Ascending aorta (tissue), 2 donors: ENCODE measurements at regions not wholly inside any gene's neighbourhood (a gene's known extent, or its start where the extent isn't known, plus 50 kb on each side); places are given as distances from the start of the nearest gene placed in this dataset.

Source experiments
- DNase-seq, 2 donors: peaks; one replicate each; pipeline ENCODE4 v3.0.0-alpha.2; 2019; ENCODE audit warnings: low spot score in 2 of 2
- H3K27ac ChIP-seq, 2 donors: fragments of 200-600 bp; sonication (generic); one replicate each; pipeline ENCODE4 v1.5.1; 2016 to 2017; ENCODE audit warnings: mild to moderate bottlenecking in 1 of 2
- H3K27me3 ChIP-seq: fragments of 200-600 bp; sonication (generic); one replicate; pipeline ENCODE4 v1.5.1; 2017
- H3K36me3 ChIP-seq, 2 donors: fragments of 200-600 bp; sonication (generic); one replicate each; pipeline ENCODE4 v1.5.1; 2016
- H3K4me1 ChIP-seq, 2 donors: fragments of 200-600 bp; sonication (generic); one replicate each; pipeline ENCODE4 v1.5.1; 2016 to 2017; ENCODE audit warnings: mild to moderate bottlenecking in 1 of 2
- H3K4me3 ChIP-seq, 2 donors: fragments of 200-600 bp; sonication (generic); one replicate each; pipeline ENCODE4 v1.5.1; 2016 to 2017; ENCODE audit warnings: mild to moderate bottlenecking in 1 of 2
- H3K9me3 ChIP-seq, 2 donors: fragments of 200-600 bp; sonication (generic); one replicate each; pipeline ENCODE4 v1.5.1; 2016
- intact Hi-C: fragments of 100-400 bp; cut with DNase I; formaldehyde crosslinking; loops from one replicate; pipeline ENCODE4 v1.15.1; 2023
- TF ChIP-seq, protein P1 (sequence below), 3 experiments: fragments of 200-600 bp in 2 of 3; fragments of 450-650 bp in 1 of 3; sonication (generic) in 2 of 3; IDR thresholded peaks; one replicate each; pipeline ENCODE4 v1.5.1; 2016 to 2019; ENCODE audit warnings: antibody characterized with exemption in 3 of 3, mild to moderate bottlenecking in 1 of 3, moderate library complexity in 1 of 3

DNA sequence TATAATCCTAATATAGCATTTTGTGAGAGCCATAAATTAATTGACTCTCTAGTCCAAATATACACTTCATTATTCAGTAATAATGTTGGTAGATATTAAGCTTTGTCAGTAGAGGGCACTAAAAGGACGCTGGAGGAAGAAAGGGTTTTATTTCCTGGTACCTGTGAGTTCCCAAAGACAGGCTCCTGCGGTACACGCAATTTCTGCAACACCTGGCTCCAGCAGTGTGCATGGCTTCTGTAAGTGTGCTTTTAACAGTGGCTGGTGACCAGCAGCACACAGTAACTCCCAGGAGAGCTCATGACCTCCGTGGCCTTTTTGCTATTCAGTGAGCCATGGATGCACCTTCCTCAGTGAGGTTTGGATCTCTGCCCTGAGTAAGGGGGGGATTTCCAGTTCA, 338.3 kb upstream of the ZNF385D start:
- Histone ChIP-seq H3K9me3 (no peaks in the 10 kb centered on the region), H3K27me3 (no peaks in the 10 kb centered on the region), H3K36me3 (no peaks in the 10 kb centered on the region), H3K27ac (no peak overlapping the region), H3K4me1 (no peaks in the 10 kb centered on the region), H3K4me3 (no peak overlapping the region)
- TF ChIP-seq, protein P1, sequence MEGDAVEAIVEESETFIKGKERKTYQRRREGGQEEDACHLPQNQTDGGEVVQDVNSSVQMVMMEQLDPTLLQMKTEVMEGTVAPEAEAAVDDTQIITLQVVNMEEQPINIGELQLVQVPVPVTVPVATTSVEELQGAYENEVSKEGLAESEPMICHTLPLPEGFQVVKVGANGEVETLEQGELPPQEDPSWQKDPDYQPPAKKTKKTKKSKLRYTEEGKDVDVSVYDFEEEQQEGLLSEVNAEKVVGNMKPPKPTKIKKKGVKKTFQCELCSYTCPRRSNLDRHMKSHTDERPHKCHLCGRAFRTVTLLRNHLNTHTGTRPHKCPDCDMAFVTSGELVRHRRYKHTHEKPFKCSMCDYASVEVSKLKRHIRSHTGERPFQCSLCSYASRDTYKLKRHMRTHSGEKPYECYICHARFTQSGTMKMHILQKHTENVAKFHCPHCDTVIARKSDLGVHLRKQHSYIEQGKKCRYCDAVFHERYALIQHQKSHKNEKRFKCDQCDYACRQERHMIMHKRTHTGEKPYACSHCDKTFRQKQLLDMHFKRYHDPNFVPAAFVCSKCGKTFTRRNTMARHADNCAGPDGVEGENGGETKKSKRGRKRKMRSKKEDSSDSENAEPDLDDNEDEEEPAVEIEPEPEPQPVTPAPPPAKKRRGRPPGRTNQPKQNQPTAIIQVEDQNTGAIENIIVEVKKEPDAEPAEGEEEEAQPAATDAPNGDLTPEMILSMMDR (IDR thresholded peaks at IDR 0.05), result peak in 1 of 3 experiments; percentile 26
- no peak for DNase-seq
- intact Hi-C loops, result no loop called here

DNA sequence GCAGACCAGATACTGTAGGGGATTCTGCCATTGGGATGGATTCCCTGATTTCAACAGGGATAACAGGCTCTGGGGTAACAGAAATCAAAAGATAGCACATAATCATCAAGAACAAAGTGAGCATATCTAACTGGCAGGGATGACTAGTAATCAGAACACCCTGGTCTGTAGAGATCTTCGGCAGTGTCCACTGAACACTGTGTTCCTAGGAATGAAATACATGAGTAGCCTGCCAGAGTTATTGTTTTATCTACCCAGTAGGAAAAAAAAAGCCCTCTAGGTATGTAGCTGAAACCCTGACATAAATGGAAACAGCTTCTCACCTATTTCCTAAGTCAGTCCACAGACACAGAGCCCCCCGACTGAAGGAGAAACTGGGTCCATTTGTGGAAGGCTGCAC, 340.3 kb upstream of the ZNF385D start:
- intact Hi-C loops, result no loop called here
- Histone ChIP-seq H3K27ac (no peak overlapping the region), H3K27me3 (no peaks in the 10 kb centered on the region), H3K36me3 (no peaks in the 10 kb centered on the region), H3K4me1 (no peaks in the 10 kb centered on the region), H3K9me3 (no peaks in the 10 kb centered on the region), H3K4me3 (no peak overlapping the region)
- TF ChIP-seq, protein P1 (IDR thresholded peaks at IDR 0.05), result no peak
- no peak for DNase-seq

DNA sequence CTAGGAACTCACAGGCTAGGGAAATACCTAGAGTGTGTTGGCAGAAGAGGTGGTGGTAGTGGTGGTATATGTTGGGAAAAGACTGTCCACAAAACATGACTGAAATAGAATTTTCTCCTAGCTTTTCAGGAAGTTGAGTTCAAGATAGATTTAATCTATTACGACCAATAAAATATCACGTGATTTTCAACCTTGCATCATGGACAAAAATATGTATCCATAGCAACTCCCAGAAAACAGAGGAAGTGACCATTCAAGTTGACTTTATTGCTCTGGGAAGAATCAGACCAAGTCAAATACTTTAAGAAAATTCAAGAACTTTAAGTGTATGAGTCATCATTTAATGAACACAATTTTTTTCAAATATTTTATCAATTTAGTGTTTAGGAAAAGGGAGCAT, 347.0 kb upstream of the ZNF385D start:
- TF ChIP-seq, protein P1 (IDR thresholded peaks at IDR 0.05), result no peak

DNA sequence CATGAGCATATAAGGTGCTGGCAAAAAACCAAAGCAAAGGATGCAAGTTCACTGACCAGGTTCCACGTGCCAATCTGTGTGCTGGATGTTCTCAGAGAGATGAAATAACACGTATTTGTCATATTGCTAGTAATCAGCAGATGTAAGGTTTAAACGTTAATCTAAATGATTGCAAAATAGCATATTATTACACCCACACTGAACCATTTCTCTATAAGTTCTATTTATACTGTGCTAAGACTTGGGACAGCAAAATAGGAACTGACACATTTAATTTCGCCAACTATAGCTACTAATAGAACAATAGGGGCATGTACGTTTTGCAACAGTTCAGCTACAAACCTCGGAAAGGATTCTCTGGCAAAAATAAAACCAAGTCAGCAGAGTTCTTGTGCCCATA, 350.3 kb upstream of the ZNF385D start:
- intact Hi-C loops, result no loop called here
- Histone ChIP-seq H3K4me3 (no peak overlapping the region), H3K4me1 (no peaks in the 10 kb centered on the region), H3K27ac (no peak overlapping the region), H3K9me3 (no peaks in the 10 kb centered on the region), H3K27me3 (no peaks in the 10 kb centered on the region), H3K36me3 (no peaks in the 10 kb centered on the region)
- no peak for DNase-seq
- TF ChIP-seq, protein P1 (IDR thresholded peaks at IDR 0.05), result no peak

More for the DNA sequence above, 347.0 kb upstream of the ZNF385D start:
- H3K4me3 ChIP-seq, result no peak overlapping the region
- H3K9me3 ChIP-seq, result no peaks in the 10 kb centered on the region
- no peaks in the 10 kb centered on the region for H3K36me3 ChIP-seq
- intact Hi-C loops, result no loop called here
- no peak overlapping the region for H3K27ac ChIP-seq
- H3K4me1 ChIP-seq, result no peaks in the 10 kb centered on the region
- no peaks in the 10 kb centered on the region for H3K27me3 ChIP-seq
- no peak for DNase-seq

DNA sequence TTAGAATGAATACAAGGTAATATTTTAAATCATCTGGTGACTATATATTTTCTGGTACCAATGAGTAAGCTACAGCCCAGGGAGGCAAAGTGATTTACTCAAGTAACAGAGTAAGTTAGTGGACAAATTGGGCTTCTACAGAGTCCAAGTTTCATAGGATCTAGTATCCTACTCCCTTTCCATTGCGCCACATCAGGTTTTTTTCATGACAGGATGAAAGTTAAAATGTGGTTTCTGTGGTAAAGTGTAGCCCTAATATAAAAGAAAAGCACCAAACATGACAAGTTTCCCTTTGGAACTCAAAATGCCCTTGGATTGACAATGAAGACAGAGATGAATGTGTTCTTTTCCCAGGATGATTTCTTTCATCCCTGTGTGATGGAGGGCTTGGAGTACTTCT, 350.8 kb upstream of the ZNF385D start:
- DNase-seq, result no peak
- H3K4me1 ChIP-seq, result no peaks in the 10 kb centered on the region
- no peaks in the 10 kb centered on the region for H3K27me3 ChIP-seq
- TF ChIP-seq, protein P1 (IDR thresholded peaks at IDR 0.05), result no peak
- H3K27ac ChIP-seq, result no peak overlapping the region
- H3K4me3 ChIP-seq, result no peak overlapping the region
- intact Hi-C loops, result no loop called here
- H3K36me3 ChIP-seq, result no peaks in the 10 kb centered on the region
- H3K9me3 ChIP-seq, result no peaks in the 10 kb centered on the region

DNA sequence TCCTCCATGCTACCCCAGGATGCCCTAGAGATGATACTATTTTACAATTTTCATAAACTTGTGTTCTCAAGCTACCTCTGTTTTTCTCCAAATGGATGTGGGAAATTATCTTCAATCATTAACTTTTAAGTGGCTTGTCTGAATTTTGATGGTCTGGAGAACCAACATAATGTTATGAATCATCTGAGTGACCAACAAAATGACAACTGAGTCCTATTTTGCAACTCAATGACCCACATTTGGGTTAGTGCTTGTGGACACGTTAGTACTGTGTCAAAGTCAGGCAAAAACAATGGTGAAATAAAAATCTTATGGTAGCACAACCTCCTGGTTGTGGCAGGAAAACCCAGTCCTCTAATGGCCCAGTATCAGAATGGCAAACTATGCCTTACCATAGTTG, 352.4 kb upstream of the ZNF385D start:
- Histone ChIP-seq H3K36me3 (no peaks in the 10 kb centered on the region), H3K9me3 (no peaks in the 10 kb centered on the region), H3K4me1 (no peaks in the 10 kb centered on the region), H3K27me3 (no peaks in the 10 kb centered on the region), H3K4me3 (no peak overlapping the region), H3K27ac (no peak overlapping the region)
- intact Hi-C loops, result no loop called here
- TF ChIP-seq, protein P1 (IDR thresholded peaks at IDR 0.05), result no peak
- DNase-seq, result no peak
